CD4-positive, alpha-beta memory T cell (primary cell): ENCODE measurements at regions not wholly inside any gene's neighbourhood (a gene's known extent, or its start where the extent isn't known, plus 50 kb on each side); places are given as distances from the start of the nearest gene placed in this dataset.

Source experiments
- CTCF ChIA-PET: fragments of 350-600 bp; sonication (Branson Sonifier 250); formaldehyde crosslinking; loops from one replicate; lab custom pipeline; 2021; ENCODE audit warnings: inconsistent platforms; ENCODE audit not compliant: partially characterized antibody; lab: Charles Lee
- POLR2A ChIA-PET: fragments of 350-600 bp; sonication (Branson Sonifier 250); formaldehyde crosslinking; loops from one replicate; lab custom pipeline; 2021; ENCODE audit not compliant: partially characterized antibody; lab: Charles Lee
- DNase-seq, 5 donors: peaks; one replicate each; pipeline versions ENCODE4 v3.0.0 to v3.0.0-alpha.2; 2020 to 2022; ENCODE audit warnings: mixed read lengths in 1 of 5
- H3K27ac ChIP-seq: one replicate; pipeline ENCODE4 v1.7.0; 2013; ENCODE audit warnings: low read depth, low read length
- H3K27me3 ChIP-seq: 2 replicates; pipeline ENCODE4 v1.7.0; 2013; ENCODE audit warnings: mild to moderate bottlenecking, low read length, moderate library complexity; ENCODE audit not compliant: insufficient read depth
- H3K36me3 ChIP-seq: 2 replicates; pipeline ENCODE4 v1.7.0; 2013; ENCODE audit warnings: mild to moderate bottlenecking, low read length, moderate library complexity; ENCODE audit not compliant: insufficient read depth
- H3K4me1 ChIP-seq: 2 replicates; pipeline ENCODE4 v1.7.0; 2013; ENCODE audit warnings: mild to moderate bottlenecking, low read length, moderate library complexity; ENCODE audit not compliant: insufficient read depth
- H3K4me3 ChIP-seq, 2 donors: one replicate each; pipeline ENCODE4 v1.7.0; 2013; ENCODE audit warnings: low read length in 2 of 2, mild to moderate bottlenecking in 1 of 2
- H3K9me3 ChIP-seq, 2 donors: one replicate each; pipeline ENCODE4 v1.7.0; 2013; ENCODE audit warnings: low read length in 2 of 2, control low read depth in 1 of 2; ENCODE audit not compliant: control insufficient read depth in 1 of 2
- H3K27ac Mint-ChIP-seq, 7 donors: one replicate each; pipeline ENCODE4 v1.8.0; 2020 to 2021; ENCODE audit warnings: mixed read lengths in 7 of 7, mild to moderate bottlenecking in 6 of 7, inconsistent platforms in 3 of 7, moderate library complexity in 3 of 7
- H3K27me3 Mint-ChIP-seq, 2 donors: one replicate each; pipeline ENCODE4 v1.8.0; 2020 to 2021; ENCODE audit warnings: mixed read lengths in 2 of 2
- H3K36me3 Mint-ChIP-seq, 2 donors: one replicate each; pipeline ENCODE4 v1.8.0; 2020 to 2021; ENCODE audit warnings: mixed read lengths in 2 of 2, inconsistent platforms in 1 of 2, mild to moderate bottlenecking in 1 of 2
- H3K4me1 Mint-ChIP-seq, 4 donors: one replicate each; pipeline ENCODE4 v1.8.0; 2020 to 2021; ENCODE audit warnings: mixed read lengths in 4 of 4, mild to moderate bottlenecking in 1 of 4
- H3K4me3 Mint-ChIP-seq, 8 donors: one replicate each; pipeline ENCODE4 v1.8.0; 2020 to 2021; ENCODE audit warnings: mixed read lengths in 8 of 8, mild to moderate bottlenecking in 7 of 8, moderate library complexity in 6 of 8, inconsistent platforms in 3 of 8
- H3K9me3 Mint-ChIP-seq, 8 donors: one replicate each; pipeline ENCODE4 v1.8.0; 2020 to 2021; ENCODE audit warnings: mixed read lengths in 8 of 8, mild to moderate bottlenecking in 5 of 8, inconsistent platforms in 3 of 8, moderate library complexity in 1 of 8
- intact Hi-C: fragments of 100-400 bp; cut with micrococcal nuclease; formaldehyde crosslinking; loops from one replicate; pipeline ENCODE4 v1.15.1; 2023

- Histone ChIP-seq H3K36me3 (no peaks in the 10 kb centered on the region), H3K27ac (no peak overlapping the region), H3K9me3 (no peaks in the 10 kb centered on the region), H3K27me3 (no peaks in the 10 kb centered on the region), H3K4me1 (no peaks in the 10 kb centered on the region), H3K4me3 (no peak overlapping the region)
- CTCF ChIA-PET: no interaction called here
- peaks cover 0 to 1% (median 0%) of the 10 kb centered on the region in 8 donors for H3K9me3 Mint-ChIP-seq
- DNase-seq: no peak
- no peak overlapping the region for H3K4me3 Mint-ChIP-seq
- H3K36me3 Mint-ChIP-seq: no peaks in the 10 kb centered on the region
- intact Hi-C loops: no loop called here
- no peak overlapping the region for H3K27ac Mint-ChIP-seq
- no peaks in the 10 kb centered on the region for H3K4me1 Mint-ChIP-seq
- POLR2A ChIA-PET: no interaction called here
- H3K27me3 Mint-ChIP-seq: no peaks in the 10 kb centered on the region
Observed at GRCh38 chr7:85695533-85695932, 508.7 kb upstream of the SEMA3D start.

DNA sequence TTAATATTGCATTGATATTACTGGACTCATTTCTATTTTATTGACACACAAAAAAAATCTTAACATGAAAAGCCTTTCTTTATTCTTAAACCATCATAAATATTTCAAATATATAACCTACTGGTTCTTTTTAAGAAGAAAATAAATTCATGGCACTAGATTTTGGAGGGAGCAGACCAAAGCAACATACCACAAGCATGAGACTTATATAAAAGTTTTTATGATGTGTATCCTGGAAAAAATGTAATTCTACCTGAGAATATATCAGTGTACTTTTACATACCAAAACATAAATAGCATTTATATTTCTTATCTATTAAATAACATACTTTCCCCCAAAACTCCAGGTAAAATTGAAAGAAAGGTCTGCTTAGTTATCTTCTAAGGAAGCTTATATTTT, 508.2 kb upstream of the SEMA3D start:
- DNase-seq: no peak
- no peaks in the 10 kb centered on the region for H3K27me3 Mint-ChIP-seq
- ChIA-PET POLR2A (no interaction called here), CTCF (no interaction called here)
- Histone ChIP-seq H3K36me3 (no peaks in the 10 kb centered on the region), H3K27ac (no peak overlapping the region), H3K27me3 (no peaks in the 10 kb centered on the region), H3K4me3 (no peak overlapping the region), H3K9me3 (no peaks in the 10 kb centered on the region), H3K4me1 (no peaks in the 10 kb centered on the region)
- intact Hi-C loops: no loop called here
- H3K4me1 Mint-ChIP-seq: no peaks in the 10 kb centered on the region
- no peaks in the 10 kb centered on the region for H3K36me3 Mint-ChIP-seq
- H3K27ac Mint-ChIP-seq: no peak overlapping the region
- peaks cover 0 to 1% (median 0%) of the 10 kb centered on the region in 8 donors for H3K9me3 Mint-ChIP-seq
- no peak overlapping the region for H3K4me3 Mint-ChIP-seq

DNA sequence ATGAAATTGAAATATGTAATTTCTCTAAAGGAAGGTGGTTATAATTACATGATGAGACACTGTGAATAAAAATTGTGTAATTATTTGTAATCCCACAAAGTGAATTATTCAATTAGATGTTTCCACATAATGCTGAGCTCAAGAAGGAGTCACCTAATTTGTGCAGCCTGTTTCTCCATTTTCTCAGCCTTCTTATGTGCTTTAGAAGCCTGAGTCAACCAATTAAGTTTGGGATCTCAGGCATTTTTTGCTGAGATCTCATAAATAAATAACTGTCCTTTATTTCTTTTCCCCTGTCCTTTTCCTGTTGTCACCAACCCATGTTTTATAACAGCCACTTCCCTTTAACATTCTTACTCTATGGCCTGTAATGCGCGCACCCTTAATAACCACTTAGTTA, 506.5 kb upstream of the SEMA3D start:
- Mint-ChIP-seq H3K4me1 (no peaks in the 10 kb centered on the region), H3K36me3 (no peaks in the 10 kb centered on the region), H3K4me3 (no peak overlapping the region), H3K9me3 (peaks cover 0 to 3% (median 0%) of the 10 kb centered on the region in 8 donors), H3K27ac (no peak overlapping the region), H3K27me3 (no peaks in the 10 kb centered on the region)
- no peaks in the 10 kb centered on the region for H3K36me3 ChIP-seq
- no peak overlapping the region for H3K4me3 ChIP-seq
- no peaks in the 10 kb centered on the region for H3K4me1 ChIP-seq
- H3K9me3 ChIP-seq: no peaks in the 10 kb centered on the region
- no peak for DNase-seq
- ChIA-PET CTCF (no interaction called here), POLR2A (no interaction called here)
- no peak overlapping the region for H3K27ac ChIP-seq
- no peaks in the 10 kb centered on the region for H3K27me3 ChIP-seq
- intact Hi-C loops: no loop called here

GRCh38 chr7:85688712-85689111, 501.9 kb upstream of the SEMA3D start:
- Mint-ChIP-seq H3K36me3 (no peaks in the 10 kb centered on the region), H3K27ac (no peak overlapping the region), H3K9me3 (peaks cover under 1 to 13% (median 5%) of the 10 kb centered on the region in 8 donors), H3K27me3 (no peaks in the 10 kb centered on the region), H3K4me3 (no peak overlapping the region), H3K4me1 (no peaks in the 10 kb centered on the region)
- CTCF ChIA-PET: no interaction called here
- DNase-seq: no peak
- no peaks in the 10 kb centered on the region for H3K9me3 ChIP-seq
- H3K36me3 ChIP-seq: no peaks in the 10 kb centered on the region
- no peak overlapping the region for H3K27ac ChIP-seq
- intact Hi-C loops: no loop called here
- no peaks in the 10 kb centered on the region for H3K27me3 ChIP-seq
- no peak overlapping the region for H3K4me3 ChIP-seq
- H3K4me1 ChIP-seq: no peaks in the 10 kb centered on the region
- POLR2A ChIA-PET: no interaction called here

DNA sequence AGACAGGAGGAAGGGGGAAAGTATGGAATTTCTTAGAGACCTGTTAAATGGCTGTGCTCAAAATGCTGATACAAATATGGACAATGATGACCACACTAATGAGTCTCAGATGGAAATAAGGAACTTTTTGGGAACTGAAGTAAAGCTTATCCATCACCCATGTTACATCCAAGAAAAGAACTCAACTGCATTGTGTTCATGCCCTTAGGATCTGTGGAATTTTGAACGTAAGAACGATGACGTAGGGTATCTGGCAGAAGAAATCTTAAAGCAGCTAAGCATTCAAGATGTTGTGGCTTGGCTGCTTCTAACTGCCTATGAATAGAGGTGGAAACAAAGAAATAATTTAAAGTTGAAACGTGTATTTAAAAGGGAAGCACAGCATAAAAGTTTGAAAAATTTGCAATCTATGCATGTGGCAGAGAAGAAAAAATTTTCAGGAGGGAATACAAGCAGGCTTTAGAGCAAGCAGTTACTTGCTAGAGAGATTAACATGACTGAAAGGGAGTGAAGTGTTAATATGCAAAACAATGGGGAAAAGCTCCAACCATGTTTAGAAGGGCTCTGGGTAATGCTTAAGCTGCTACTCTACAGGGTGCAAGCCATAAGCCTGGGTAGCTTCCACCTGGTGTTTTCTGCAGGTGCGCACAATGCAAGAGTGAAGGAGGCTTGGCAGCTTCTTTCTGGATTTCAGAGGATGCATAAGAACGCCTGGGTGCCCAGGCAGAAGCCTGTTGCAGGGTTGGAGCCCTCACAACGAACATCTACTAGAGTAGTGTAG, 499.7 kb upstream of the SEMA3D start:
- Histone ChIP-seq H3K36me3 (no peaks in the 10 kb centered on the region), H3K27ac (no peak overlapping the region), H3K4me1 (no peaks in the 10 kb centered on the region), H3K9me3 (peaks cover 0 to under 1% of the 10 kb centered on the region in 2 donors), H3K27me3 (no peaks in the 10 kb centered on the region), H3K4me3 (no peak overlapping the region)
- POLR2A ChIA-PET: no interaction called here
- H3K27ac Mint-ChIP-seq: no peak overlapping the region
- intact Hi-C loops: no loop called here
- H3K4me3 Mint-ChIP-seq: no peak overlapping the region
- CTCF ChIA-PET: no interaction called here
- H3K36me3 Mint-ChIP-seq: no peaks in the 10 kb centered on the region
- peaks cover 3 to 13% (median 6%) of the 10 kb centered on the region in 8 donors for H3K9me3 Mint-ChIP-seq
- DNase-seq: no peak
- no peaks in the 10 kb centered on the region for H3K4me1 Mint-ChIP-seq
- H3K27me3 Mint-ChIP-seq: no peaks in the 10 kb centered on the region

DNA sequence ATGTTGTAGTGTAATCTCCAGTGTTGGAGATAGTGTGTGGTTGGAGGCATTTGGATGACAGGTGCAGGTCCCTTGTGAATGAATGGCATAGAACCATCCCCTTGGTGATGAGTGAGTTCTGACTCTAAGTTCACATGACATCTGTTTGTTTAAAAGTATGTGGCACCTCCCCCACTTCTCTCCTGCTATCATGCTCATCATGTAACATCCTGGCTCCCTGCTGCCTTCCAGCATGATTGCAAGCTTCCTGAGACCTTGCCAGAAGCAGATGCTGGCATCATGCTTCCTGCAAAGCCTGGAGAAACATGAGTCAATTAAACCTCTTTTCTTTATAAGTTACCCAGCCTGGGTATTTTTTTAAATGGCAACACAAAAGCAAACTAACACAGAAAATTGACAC, 499.0 kb upstream of the SEMA3D start:
- H3K36me3 ChIP-seq: no peaks in the 10 kb centered on the region
- H3K27ac ChIP-seq: no peak overlapping the region
- intact Hi-C loops: no loop called here
- H3K9me3 ChIP-seq: peaks cover 0 to 5% of the 10 kb centered on the region in 2 donors
- Mint-ChIP-seq H3K36me3 (no peaks in the 10 kb centered on the region), H3K9me3 (peaks cover 3 to 13% (median 6%) of the 10 kb centered on the region in 8 donors), H3K4me3 (no peak overlapping the region), H3K27me3 (no peaks in the 10 kb centered on the region), H3K27ac (no peak overlapping the region), H3K4me1 (no peaks in the 10 kb centered on the region)
- no peak overlapping the region for H3K4me3 ChIP-seq
- no peak for DNase-seq
- POLR2A ChIA-PET: no interaction called here
- H3K27me3 ChIP-seq: no peaks in the 10 kb centered on the region
- no peaks in the 10 kb centered on the region for H3K4me1 ChIP-seq
- CTCF ChIA-PET: no interaction called here

DNA sequence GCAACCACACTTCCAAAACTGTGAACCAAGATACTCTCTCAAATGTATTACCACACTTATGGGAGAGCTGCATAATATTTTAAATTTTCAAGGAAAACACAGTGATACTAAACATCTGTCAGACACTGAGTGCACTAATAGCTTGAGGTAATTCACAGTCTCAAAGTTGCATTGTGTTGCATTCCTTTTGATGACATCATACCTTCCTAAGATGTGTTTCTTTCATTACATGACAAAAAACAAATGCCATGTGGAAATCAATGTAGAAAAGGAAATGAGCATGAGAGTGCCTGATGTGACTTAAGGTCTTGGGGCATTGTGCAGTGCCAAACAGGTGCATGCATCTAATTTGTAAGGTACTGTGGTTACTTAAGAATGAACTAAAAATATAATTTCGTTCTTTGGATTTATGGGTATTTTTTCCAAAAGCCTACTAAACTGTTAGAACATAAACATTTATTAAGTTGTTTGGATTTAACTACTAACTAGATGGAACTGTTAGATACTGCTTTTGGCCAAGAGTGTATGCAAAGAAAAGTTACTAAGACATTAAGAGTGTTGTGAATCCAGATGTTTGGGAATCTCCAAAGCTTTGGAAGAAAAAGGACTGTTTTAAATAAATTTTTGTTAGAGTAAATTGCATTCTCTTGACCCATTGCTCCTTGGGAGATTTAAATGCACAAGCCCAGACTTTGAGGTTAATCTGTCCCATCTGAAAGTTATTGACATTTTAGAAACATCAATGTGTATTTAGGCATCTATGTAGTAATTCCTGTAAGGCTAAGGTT, 496.2 kb upstream of the SEMA3D start:
- H3K36me3 Mint-ChIP-seq: no peaks in the 10 kb centered on the region
- no peaks in the 10 kb centered on the region for H3K4me1 Mint-ChIP-seq
- peaks cover 0 to 5% of the 10 kb centered on the region in 2 donors for H3K9me3 ChIP-seq
- DNase-seq: no peak
- no peaks in the 10 kb centered on the region for H3K27me3 Mint-ChIP-seq
- no peak overlapping the region for H3K27ac Mint-ChIP-seq
- POLR2A ChIA-PET: no interaction called here
- no peak overlapping the region for H3K4me3 ChIP-seq
- H3K4me3 Mint-ChIP-seq: no peak overlapping the region
- no peaks in the 10 kb centered on the region for H3K27me3 ChIP-seq
- CTCF ChIA-PET: no interaction called here
- H3K27ac ChIP-seq: no peak overlapping the region
- intact Hi-C loops: no loop called here
- H3K36me3 ChIP-seq: no peaks in the 10 kb centered on the region
- H3K9me3 Mint-ChIP-seq: peaks cover 4 to 19% (median 12%) of the 10 kb centered on the region in 8 donors
- H3K4me1 ChIP-seq: no peaks in the 10 kb centered on the region
